ENCODE measurements at regions not wholly inside any gene's neighbourhood (a gene's known extent, or its start where the extent isn't known, plus 50 kb on each side); places are given as distances from the start of the nearest gene placed in this dataset.

- TF ChIP-seq RAD21 (IDR thresholded peaks at IDR 0.05) (no peak), GABPA (IDR thresholded peaks at IDR 0.05 in 1 of 2, conservative IDR thresholded peaks at IDR 0.05 in 1 of 2) (no peak)
Observed at GRCh38 chr2:142756430-142756829, 121.0 kb upstream of the KYNU start (continued).

- Histone ChIP-seq H3K4me3 (ENCODE audit: low read depth in 1 of 3, low read length in 3 of 3) (no peak overlapping the region), H3K27me3 (ENCODE audit: control insufficient read depth in 4 of 4, insufficient read depth in 4 of 4, low read length in 3 of 4) (no peaks in the 10 kb centered on the region), H3K27ac (ENCODE audit: low read depth in 1 of 2, low read length in 2 of 2) (no peak overlapping the region), H3K9me3 (ENCODE audit: control insufficient read depth in 4 of 4, low read length in 3 of 4) (no peaks in the 10 kb centered on the region), H3K9ac (ENCODE audit: low read depth in 1 of 2, low read length in 2 of 2) (no peak overlapping the region), H3K4me1 (ENCODE audit: control insufficient read depth in 4 of 4, insufficient read depth in 4 of 4, low read length in 3 of 4) (peaks cover 0 to 19% (median 12%) of the 10 kb centered on the region in 4 donors), H3K36me3 (ENCODE audit: control insufficient read depth in 4 of 4, insufficient read depth in 3 of 4, low read depth in 1 of 4, low read length in 3 of 4) (no peaks in the 10 kb centered on the region)
- DNase-seq (ENCODE audit: low spot score): no peak
- TF ChIP-seq SP1 (IDR thresholded peaks at IDR 0.05) (no peak), REST (IDR thresholded peaks at IDR 0.05) (no peak), MAX (IDR thresholded peaks at IDR 0.05) (no peak), GABPA (IDR thresholded peaks at IDR 0.05 in 1 of 2, conservative IDR thresholded peaks at IDR 0.05 in 1 of 2) (no peak), HNF4A (conservative IDR thresholded peaks at IDR 0.05) (no peak), ZBTB33 (IDR thresholded peaks at IDR 0.05) (no peak), YY1 (IDR thresholded peaks at IDR 0.05) (no peak), TAF1 (conservative IDR thresholded peaks at IDR 0.05) (no peak), HNF4G (IDR thresholded peaks at IDR 0.05) (no peak), RXRA (IDR thresholded peaks at IDR 0.05) (no peak), CTCF (IDR thresholded peaks at IDR 0.05; ENCODE audit: low read depth, low read length, missing input control) (no peak)
Observed at GRCh38 chr2:142755191-142755590, 122.3 kb upstream of the KYNU start.

- Histone ChIP-seq H3K27me3 (ENCODE audit: control insufficient read depth in 4 of 4, insufficient read depth in 4 of 4, low read length in 3 of 4) (no peaks in the 10 kb centered on the region), H3K4me1 (ENCODE audit: control insufficient read depth in 4 of 4, insufficient read depth in 4 of 4, low read length in 3 of 4) (peaks cover 0 to 19% (median 12%) of the 10 kb centered on the region in 4 donors), H3K9ac (ENCODE audit: low read depth in 1 of 2, low read length in 2 of 2) (no peak overlapping the region), H3K9me3 (ENCODE audit: control insufficient read depth in 4 of 4, low read length in 3 of 4) (no peaks in the 10 kb centered on the region), H3K27ac (ENCODE audit: low read depth in 1 of 2, low read length in 2 of 2) (peak overlapping the region; percentile 1 to 15), H3K36me3 (ENCODE audit: control insufficient read depth in 4 of 4, insufficient read depth in 3 of 4, low read depth in 1 of 4, low read length in 3 of 4) (no peaks in the 10 kb centered on the region), H3K4me3 (ENCODE audit: low read depth in 1 of 3, low read length in 3 of 3) (no peak overlapping the region)
- no peak for DNase-seq (ENCODE audit: low spot score)
- 19% methylated on average over 1 of the region's 1 CpG for WGBS
- TF ChIP-seq FOXA2 (IDR thresholded peaks at IDR 0.05) (peak; percentile 83), HNF4G (IDR thresholded peaks at IDR 0.05) (no peak), YY1 (IDR thresholded peaks at IDR 0.05) (no peak), HNF4A (conservative IDR thresholded peaks at IDR 0.05) (peak; percentile 46 to 61), TAF1 (conservative IDR thresholded peaks at IDR 0.05) (no peak), MAX (IDR thresholded peaks at IDR 0.05) (no peak), JUND (IDR thresholded peaks at IDR 0.05) (peak in 1 of 2 donors; percentile 47), FOXA1 (IDR thresholded peaks at IDR 0.05) (peak; percentile 83), RXRA (IDR thresholded peaks at IDR 0.05) (peak; percentile 7 to 56), CTCF (IDR thresholded peaks at IDR 0.05; ENCODE audit: low read depth, low read length, missing input control) (no peak), ZBTB33 (IDR thresholded peaks at IDR 0.05) (no peak), RAD21 (IDR thresholded peaks at IDR 0.05) (peak; percentile 7 to 17), EGR1 (IDR thresholded peaks at IDR 0.05; ENCODE audit: low read depth in 2 of 2) (no peak)
Observed at GRCh38 chr2:142754182-142754581, 123.3 kb upstream of the KYNU start.
